Type B pancreatic cell (in vitro differentiated cells): ENCODE measurements at regions not wholly inside any gene's neighbourhood (a gene's known extent, or its start where the extent isn't known, plus 50 kb on each side); places are given as distances from the start of the nearest gene placed in this dataset.

ENCODE experiments used
- DNase-seq: peaks from one replicate; pipeline ENCODE4 v3.0.0; 2021; ENCODE audit warnings: mixed read lengths; ENCODE audit not compliant: unreplicated experiment; ENCODE audit errors: extremely low spot score
- H3K27ac Mint-ChIP-seq: 2 replicates; pipeline ENCODE4 v1.8.0; 2021; ENCODE audit warnings: mild to moderate bottlenecking, mixed read lengths
- H3K27me3 Mint-ChIP-seq: 2 replicates; pipeline ENCODE4 v1.8.0; 2021; ENCODE audit warnings: mixed read lengths
- H3K36me3 Mint-ChIP-seq: 2 replicates; pipeline ENCODE4 v1.8.0; 2021; ENCODE audit warnings: mixed read lengths
- H3K4me1 Mint-ChIP-seq: one replicate; pipeline ENCODE4 v1.8.0; 2021; ENCODE audit warnings: mixed read lengths; ENCODE audit not compliant: unreplicated experiment
- H3K4me3 Mint-ChIP-seq: 2 replicates; pipeline ENCODE4 v1.8.0; 2021; ENCODE audit warnings: mild to moderate bottlenecking, mixed read lengths
- H3K9me3 Mint-ChIP-seq: 2 replicates; pipeline ENCODE4 v1.8.0; 2021; ENCODE audit warnings: mixed read lengths
- TF ChIP-seq, protein P1 (sequence below): fragments of 200-600 bp; sonication (generic); conservative IDR thresholded peaks from 2 replicates; pipeline ENCODE4 v1.5.0; 2021; ENCODE audit warnings: antibody characterized with exemption, mild to moderate bottlenecking

DNA sequence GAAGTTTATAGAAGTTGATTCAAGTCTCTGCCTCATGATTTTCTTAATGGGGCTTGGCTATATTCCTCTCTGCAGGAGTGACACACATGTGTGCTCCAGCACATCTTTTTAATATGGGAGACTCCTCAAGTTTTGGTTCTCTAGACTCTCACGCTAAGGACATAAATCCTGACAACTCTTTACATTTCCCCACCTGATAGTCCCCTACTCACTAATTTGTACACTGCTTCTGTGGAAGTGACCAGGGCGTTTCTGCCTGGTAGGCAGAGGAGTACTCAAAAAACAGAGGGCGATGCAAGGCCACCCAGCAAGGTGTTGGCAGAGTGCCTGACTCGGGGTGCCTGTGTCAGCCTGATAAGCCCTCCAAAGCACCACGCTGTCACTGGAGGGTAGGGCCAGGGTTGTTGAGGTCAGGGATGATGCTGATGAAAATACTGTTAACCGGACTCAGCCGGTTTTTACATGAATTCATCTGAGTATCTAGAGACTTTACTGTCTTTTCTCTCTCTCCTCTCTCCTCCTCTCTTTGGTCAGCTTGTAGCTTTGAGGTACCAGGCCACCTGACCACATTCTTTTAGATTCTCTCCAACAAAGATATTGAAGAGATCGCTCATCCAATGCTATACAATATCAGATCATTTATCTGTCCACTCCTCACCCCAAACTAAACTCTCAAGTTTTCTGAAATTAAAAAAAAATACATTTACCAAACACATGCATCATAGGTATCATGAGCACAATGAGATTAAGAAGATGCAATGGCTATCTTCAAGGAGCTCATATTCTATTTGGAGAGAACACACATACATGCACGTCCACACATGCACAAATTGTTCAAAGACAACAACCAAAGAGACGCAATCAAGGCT lies 205.2 kb downstream of the PIK3R1 start:
- no peaks in the 10 kb centered on the region for H3K27me3 Mint-ChIP-seq
- TF ChIP-seq, protein P1, sequence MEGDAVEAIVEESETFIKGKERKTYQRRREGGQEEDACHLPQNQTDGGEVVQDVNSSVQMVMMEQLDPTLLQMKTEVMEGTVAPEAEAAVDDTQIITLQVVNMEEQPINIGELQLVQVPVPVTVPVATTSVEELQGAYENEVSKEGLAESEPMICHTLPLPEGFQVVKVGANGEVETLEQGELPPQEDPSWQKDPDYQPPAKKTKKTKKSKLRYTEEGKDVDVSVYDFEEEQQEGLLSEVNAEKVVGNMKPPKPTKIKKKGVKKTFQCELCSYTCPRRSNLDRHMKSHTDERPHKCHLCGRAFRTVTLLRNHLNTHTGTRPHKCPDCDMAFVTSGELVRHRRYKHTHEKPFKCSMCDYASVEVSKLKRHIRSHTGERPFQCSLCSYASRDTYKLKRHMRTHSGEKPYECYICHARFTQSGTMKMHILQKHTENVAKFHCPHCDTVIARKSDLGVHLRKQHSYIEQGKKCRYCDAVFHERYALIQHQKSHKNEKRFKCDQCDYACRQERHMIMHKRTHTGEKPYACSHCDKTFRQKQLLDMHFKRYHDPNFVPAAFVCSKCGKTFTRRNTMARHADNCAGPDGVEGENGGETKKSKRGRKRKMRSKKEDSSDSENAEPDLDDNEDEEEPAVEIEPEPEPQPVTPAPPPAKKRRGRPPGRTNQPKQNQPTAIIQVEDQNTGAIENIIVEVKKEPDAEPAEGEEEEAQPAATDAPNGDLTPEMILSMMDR = no peak
- H3K27ac Mint-ChIP-seq = peak overlapping the region; percentile 63
- H3K4me3 Mint-ChIP-seq = no peak overlapping the region
- no peak for DNase-seq
- H3K9me3 Mint-ChIP-seq = no peaks in the 10 kb centered on the region
- H3K4me1 Mint-ChIP-seq = peaks cover 56% of the 10 kb centered on the region
- peaks cover 4% of the 10 kb centered on the region for H3K36me3 Mint-ChIP-seq

DNA sequence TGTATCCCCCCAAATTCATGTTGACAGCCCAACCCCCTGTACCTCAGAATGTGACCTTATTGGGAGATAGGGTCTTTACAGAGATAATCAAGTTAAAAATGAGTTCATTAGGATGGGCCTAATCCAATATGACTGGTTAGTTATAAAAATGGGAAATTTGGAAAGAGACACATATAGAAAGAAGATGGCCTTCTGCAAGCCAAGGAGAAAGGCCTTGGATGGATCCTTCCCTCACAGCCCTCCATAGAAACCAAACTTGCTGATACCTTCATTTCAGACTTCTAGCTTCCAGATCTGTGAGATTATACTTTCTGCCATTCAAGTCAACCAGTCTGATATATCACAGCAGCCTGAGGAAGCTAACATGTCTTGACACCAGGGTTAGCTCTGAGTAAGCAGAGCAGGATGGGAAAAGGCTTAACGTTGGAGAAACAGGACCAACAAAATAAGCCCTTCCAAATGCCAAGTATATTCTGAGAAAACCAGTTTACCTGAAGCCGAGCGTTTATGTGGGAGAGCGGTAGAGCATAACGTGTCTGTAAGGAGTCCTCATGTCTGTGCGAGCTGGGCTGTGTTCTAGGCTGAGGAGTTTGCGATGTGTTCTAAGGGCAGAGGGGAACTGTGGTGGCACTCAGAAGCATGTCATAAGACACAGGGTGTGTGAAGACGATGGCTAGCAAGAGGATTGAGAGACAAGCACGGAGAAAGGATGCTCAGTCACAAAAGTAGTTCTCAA lies 206.1 kb downstream of the PIK3R1 start:
- H3K36me3 Mint-ChIP-seq = peaks cover 4% of the 10 kb centered on the region
- peaks cover 49% of the 10 kb centered on the region for H3K4me1 Mint-ChIP-seq
- TF ChIP-seq, protein P1 = no peak
- H3K4me3 Mint-ChIP-seq = no peak overlapping the region
- H3K27me3 Mint-ChIP-seq = no peaks in the 10 kb centered on the region
- no peak overlapping the region for H3K27ac Mint-ChIP-seq
- no peak for DNase-seq
- no peaks in the 10 kb centered on the region for H3K9me3 Mint-ChIP-seq

DNA sequence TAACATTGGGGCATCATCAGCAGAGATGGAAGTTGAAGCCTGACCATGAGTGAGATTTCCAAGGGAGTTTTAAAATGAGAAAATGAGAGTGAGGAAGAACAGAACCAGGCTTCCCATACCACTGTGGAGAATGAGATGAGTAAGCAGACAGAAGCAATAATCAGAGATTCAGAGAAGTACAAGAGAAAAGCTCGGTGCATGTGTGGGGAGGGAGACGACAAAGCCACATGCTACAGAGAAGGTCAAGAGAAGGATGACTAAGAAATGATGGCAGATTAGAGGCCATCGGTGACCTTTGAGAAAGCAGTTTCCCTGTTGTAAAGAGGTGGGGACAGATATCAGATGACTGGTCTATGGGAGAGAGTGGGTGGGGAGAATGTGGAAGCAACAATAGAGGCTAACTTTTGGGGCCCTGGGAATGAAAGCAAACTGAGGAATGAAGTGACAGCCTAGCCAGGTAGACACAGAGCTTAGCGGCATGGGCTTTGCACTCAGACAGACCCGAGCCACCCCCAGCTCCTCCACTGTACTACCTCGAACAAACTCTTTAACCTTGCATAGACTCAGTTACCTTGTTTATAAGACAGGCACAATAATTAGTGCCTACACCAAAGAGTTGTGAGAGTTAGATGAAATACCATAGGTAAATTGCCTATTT lies 207.7 kb downstream of the PIK3R1 start:
- TF ChIP-seq, protein P1 = no peak
- H3K9me3 Mint-ChIP-seq = no peaks in the 10 kb centered on the region
- no peak overlapping the region for H3K4me3 Mint-ChIP-seq
- H3K27ac Mint-ChIP-seq = no peak overlapping the region
- H3K4me1 Mint-ChIP-seq = peaks cover 42% of the 10 kb centered on the region
- no peak for DNase-seq
- H3K36me3 Mint-ChIP-seq = peaks cover 4% of the 10 kb centered on the region
- H3K27me3 Mint-ChIP-seq = no peaks in the 10 kb centered on the region

DNA sequence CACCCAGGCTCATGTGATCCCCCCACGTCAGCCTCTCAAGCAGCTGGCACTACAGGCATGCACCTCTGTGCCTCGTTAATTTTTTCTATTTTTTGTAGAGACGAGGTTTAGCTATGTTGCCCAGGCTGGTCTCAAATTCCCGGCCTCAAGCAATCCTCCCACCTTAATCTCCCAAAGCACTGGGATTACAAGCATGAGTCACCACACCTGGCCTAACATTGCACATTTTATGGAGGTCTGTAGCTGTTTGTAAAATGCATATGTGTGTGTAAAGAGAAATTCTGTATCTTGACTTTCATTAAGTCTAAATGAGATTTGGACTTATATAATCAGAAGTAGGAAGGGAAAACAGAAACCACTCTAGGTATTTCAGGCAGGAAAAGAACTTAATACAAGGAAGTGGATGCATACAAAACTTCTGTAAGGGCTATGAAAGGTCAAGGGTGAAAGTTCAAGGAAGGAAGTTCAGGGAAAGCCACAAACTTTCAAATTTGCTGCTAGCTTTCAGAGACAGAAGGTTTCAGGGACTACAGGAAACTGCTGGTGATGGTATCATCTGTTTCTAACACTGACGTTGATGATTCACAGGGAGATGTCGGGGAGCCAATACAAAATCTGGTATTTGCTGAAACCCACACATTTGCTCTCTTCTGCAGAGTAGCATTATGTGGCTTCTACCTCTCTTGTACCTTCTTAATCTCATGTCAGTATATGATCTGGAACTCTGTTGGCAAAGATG lies 209.4 kb downstream of the PIK3R1 start:
- no peaks in the 10 kb centered on the region for H3K9me3 Mint-ChIP-seq
- peaks cover 4% of the 10 kb centered on the region for H3K36me3 Mint-ChIP-seq
- peak overlapping the region; percentile 15 for H3K27ac Mint-ChIP-seq
- no peak overlapping the region for H3K4me3 Mint-ChIP-seq
- H3K27me3 Mint-ChIP-seq = peaks cover 5% of the 10 kb centered on the region
- DNase-seq = no peak
- peaks cover 29% of the 10 kb centered on the region for H3K4me1 Mint-ChIP-seq
- TF ChIP-seq, protein P1 = no peak

DNA sequence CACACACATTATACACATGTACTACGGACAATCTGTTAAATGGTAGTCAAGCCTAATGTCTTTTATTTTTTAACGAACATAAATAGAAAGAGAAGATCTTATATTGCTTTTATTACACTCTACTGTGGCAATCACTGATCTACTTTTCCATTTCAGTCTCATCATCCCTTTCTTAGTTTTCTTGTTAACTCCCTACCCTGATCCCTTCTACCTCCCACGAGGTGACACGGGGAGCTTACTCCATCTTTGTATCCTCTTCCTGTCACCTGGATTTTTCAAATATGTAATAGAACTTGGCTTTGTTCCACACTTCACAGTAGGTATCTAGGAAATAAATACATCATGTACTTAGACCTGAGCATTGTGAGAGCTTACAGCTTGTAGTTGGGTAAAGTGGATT lies 211.0 kb downstream of the PIK3R1 start:
- Mint-ChIP-seq H3K36me3 (peaks cover 4% of the 10 kb centered on the region), H3K27me3 (peaks cover 5% of the 10 kb centered on the region), H3K27ac (no peak overlapping the region), H3K4me1 (peaks cover 17% of the 10 kb centered on the region), H3K4me3 (no peak overlapping the region), H3K9me3 (no peaks in the 10 kb centered on the region)
- no peak for DNase-seq
- TF ChIP-seq, protein P1 = no peak
